ENCODE measurements at regions not wholly inside any gene's neighbourhood (a gene's known extent, or its start where the extent isn't known, plus 50 kb on each side); places are given as distances from the start of the nearest gene placed in this dataset.
A peak's percentile ranks its signal among the peaks of the same experiment; 100 is the strongest.

- CTCF ChIA-PET: interaction anchor here (1.5 kb wide), 1 partner anchor 113 kb away, joined by 3 read pairs; no protein-coding TSS in a partner anchor
- H3K27me3 Mint-ChIP-seq: peaks cover 70% of the 10 kb centered on the region
- no peaks in the 10 kb centered on the region for H3K9me3 Mint-ChIP-seq
- H3K36me3 Mint-ChIP-seq: no peaks in the 10 kb centered on the region
- DNase-seq: no peak
- peaks cover 3% of the 10 kb centered on the region for H3K4me1 Mint-ChIP-seq
- H3K27ac Mint-ChIP-seq: no peak overlapping the region
- no peak overlapping the region for H3K4me3 Mint-ChIP-seq
These were observed 152.5 kb upstream of the GLI2 start for GRCh38 chr2:120583121-120583520.

GRCh38 chr2:120583851-120584570, 151.7 kb upstream of the GLI2 start:
- Mint-ChIP-seq H3K27ac (no peak overlapping the region), H3K36me3 (no peaks in the 10 kb centered on the region), H3K4me1 (peaks cover 3% of the 10 kb centered on the region), H3K9me3 (no peaks in the 10 kb centered on the region), H3K27me3 (peaks cover 70% of the 10 kb centered on the region), H3K4me3 (no peak overlapping the region)
- CTCF ChIA-PET: interaction anchor here (1.5 kb wide), 1 partner anchor 112 kb away, joined by 3 read pairs; no protein-coding TSS in a partner anchor
- no peak for DNase-seq

- H3K27me3 Mint-ChIP-seq: peaks cover 67% of the 10 kb centered on the region
- no peak overlapping the region for H3K4me3 Mint-ChIP-seq
- CTCF ChIA-PET: no interaction called here
- H3K36me3 Mint-ChIP-seq: no peaks in the 10 kb centered on the region
- peak overlapping the region; percentile 24 for H3K27ac Mint-ChIP-seq
- peaks cover 3% of the 10 kb centered on the region for H3K4me1 Mint-ChIP-seq
- no peaks in the 10 kb centered on the region for H3K9me3 Mint-ChIP-seq
- DNase-seq: no peak
These were observed 149.0 kb upstream of the GLI2 start for GRCh38 chr2:120586507-120587278.

- no peak for DNase-seq
- peaks cover 3% of the 10 kb centered on the region for H3K4me1 Mint-ChIP-seq
- CTCF ChIA-PET: no interaction called here
- no peak overlapping the region for H3K4me3 Mint-ChIP-seq
- H3K36me3 Mint-ChIP-seq: no peaks in the 10 kb centered on the region
- no peaks in the 10 kb centered on the region for H3K9me3 Mint-ChIP-seq
- H3K27me3 Mint-ChIP-seq: peaks cover 72% of the 10 kb centered on the region
- no peak overlapping the region for H3K27ac Mint-ChIP-seq
These were observed 148.2 kb upstream of the GLI2 start for GRCh38 chr2:120587279-120587996.

- CTCF ChIA-PET: no interaction called here
- Mint-ChIP-seq H3K27ac (no peak overlapping the region), H3K4me1 (peaks cover 3% of the 10 kb centered on the region), H3K9me3 (no peaks in the 10 kb centered on the region), H3K36me3 (no peaks in the 10 kb centered on the region), H3K27me3 (peaks cover 72% of the 10 kb centered on the region), H3K4me3 (no peak overlapping the region)
- no peak for DNase-seq
These were observed 147.7 kb upstream of the GLI2 start for GRCh38 chr2:120587997-120588336.

GRCh38 chr2:120589771-120590608, 145.7 kb upstream of the GLI2 start:
- Mint-ChIP-seq H3K27me3 (peaks cover 71% of the 10 kb centered on the region), H3K27ac (no peak overlapping the region), H3K4me3 (no peak overlapping the region), H3K4me1 (peaks cover 3% of the 10 kb centered on the region), H3K9me3 (no peaks in the 10 kb centered on the region), H3K36me3 (no peaks in the 10 kb centered on the region)
- CTCF ChIA-PET: no interaction called here
- no peak for DNase-seq

GRCh38 chr2:120590841-120591240, 144.8 kb upstream of the GLI2 start:
- Mint-ChIP-seq H3K9me3 (no peaks in the 10 kb centered on the region), H3K4me1 (peaks cover 3% of the 10 kb centered on the region), H3K27me3 (peaks cover 66% of the 10 kb centered on the region), H3K27ac (no peak overlapping the region), H3K36me3 (no peaks in the 10 kb centered on the region), H3K4me3 (no peak overlapping the region)
- CTCF ChIA-PET: interaction anchor here (0.7 kb wide), 1 partner anchor 675 kb away, joined by 3 read pairs; no protein-coding TSS in a partner anchor
- no peak for DNase-seq

- Mint-ChIP-seq H3K36me3 (no peaks in the 10 kb centered on the region), H3K27me3 (peaks cover 63% of the 10 kb centered on the region), H3K27ac (no peak overlapping the region), H3K4me3 (no peak overlapping the region), H3K9me3 (no peaks in the 10 kb centered on the region), H3K4me1 (peaks cover 2% of the 10 kb centered on the region)
- DNase-seq: no peak
- CTCF ChIA-PET: interaction anchor here (0.7 kb wide), 1 partner anchor 676 kb away, joined by 3 read pairs; no protein-coding TSS in a partner anchor
These were observed 144.1 kb upstream of the GLI2 start for GRCh38 chr2:120591572-120591971.

GRCh38 chr2:120592084-120592483, 143.6 kb upstream of the GLI2 start:
- H3K27ac Mint-ChIP-seq: no peak overlapping the region
- peaks cover 58% of the 10 kb centered on the region for H3K27me3 Mint-ChIP-seq
- no peaks in the 10 kb centered on the region for H3K36me3 Mint-ChIP-seq
- CTCF ChIA-PET: no interaction called here
- no peak overlapping the region for H3K4me3 Mint-ChIP-seq
- no peaks in the 10 kb centered on the region for H3K9me3 Mint-ChIP-seq
- H3K4me1 Mint-ChIP-seq: no peaks in the 10 kb centered on the region
- DNase-seq: no peak

GRCh38 chr2:120593921-120594686, 141.6 kb upstream of the GLI2 start:
- H3K4me3 Mint-ChIP-seq: no peak overlapping the region
- H3K9me3 Mint-ChIP-seq: no peaks in the 10 kb centered on the region
- CTCF ChIA-PET: no interaction called here

GRCh38 chr2:120594856-120595685, 140.6 kb upstream of the GLI2 start:
- DNase-seq: no peak
- Mint-ChIP-seq H3K4me1 (no peaks in the 10 kb centered on the region), H3K27ac (no peak overlapping the region), H3K9me3 (no peaks in the 10 kb centered on the region), H3K27me3 (peaks cover 33% of the 10 kb centered on the region), H3K36me3 (no peaks in the 10 kb centered on the region), H3K4me3 (no peak overlapping the region)
- CTCF ChIA-PET: no interaction called here

More at GRCh38 chr2:120593921-120594686, 141.6 kb upstream of the GLI2 start:
- Mint-ChIP-seq H3K36me3 (no peaks in the 10 kb centered on the region), H3K4me1 (no peaks in the 10 kb centered on the region), H3K27me3 (peaks cover 38% of the 10 kb centered on the region), H3K27ac (no peak overlapping the region)
- no peak for DNase-seq

GRCh38 chr2:120595739-120596138, 139.9 kb upstream of the GLI2 start:
- no peak overlapping the region for H3K4me3 Mint-ChIP-seq
- no peak for DNase-seq
- no peaks in the 10 kb centered on the region for H3K4me1 Mint-ChIP-seq
- CTCF ChIA-PET: no interaction called here
- H3K27me3 Mint-ChIP-seq: peaks cover 26% of the 10 kb centered on the region
- H3K36me3 Mint-ChIP-seq: no peaks in the 10 kb centered on the region
- H3K27ac Mint-ChIP-seq: no peak overlapping the region
- no peaks in the 10 kb centered on the region for H3K9me3 Mint-ChIP-seq
